Activated T-helper 9 cell treated with anti-CD3 and anti-CD28 coated beads, Interleukin-2, amount 50 U/mL, for 16 hours (primary cell): ENCODE measurements at regions not wholly inside any gene's neighbourhood (a gene's known extent, or its start where the extent isn't known, plus 50 kb on each side); places are given as distances from the start of the nearest gene placed in this dataset.
"Not testable (repeated sequence)": the region's sequence is repeated elsewhere in the genome, so short reads cannot be mapped to it uniquely, and the experiment has no call there.

Source experiments
- DNase-seq: peaks from one replicate; pipeline ENCODE4 v3.0.0-alpha.2; 2020; ENCODE audit warnings: low read depth

DNA sequence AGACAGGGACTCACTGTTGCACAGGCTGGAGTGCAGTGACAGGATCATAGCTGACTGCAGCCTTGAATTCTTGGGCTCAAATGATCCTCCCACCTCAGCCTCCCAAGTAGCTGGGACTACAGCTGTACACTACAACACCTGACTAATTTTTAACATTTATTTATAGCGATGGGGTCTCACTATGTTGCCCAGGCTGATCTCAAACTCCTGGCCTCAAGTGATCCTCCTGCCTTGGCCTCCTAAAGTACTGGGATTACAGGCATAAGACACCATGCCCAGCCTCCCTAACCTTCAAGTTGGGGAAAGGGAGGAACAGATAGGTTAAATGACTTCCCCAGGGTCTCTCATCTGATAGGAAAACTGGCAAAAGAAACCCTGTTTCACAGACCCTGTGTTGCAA lies 919.5 kb downstream of the TYW1 start:
- DNase-seq: not testable (repeated sequence)

DNA sequence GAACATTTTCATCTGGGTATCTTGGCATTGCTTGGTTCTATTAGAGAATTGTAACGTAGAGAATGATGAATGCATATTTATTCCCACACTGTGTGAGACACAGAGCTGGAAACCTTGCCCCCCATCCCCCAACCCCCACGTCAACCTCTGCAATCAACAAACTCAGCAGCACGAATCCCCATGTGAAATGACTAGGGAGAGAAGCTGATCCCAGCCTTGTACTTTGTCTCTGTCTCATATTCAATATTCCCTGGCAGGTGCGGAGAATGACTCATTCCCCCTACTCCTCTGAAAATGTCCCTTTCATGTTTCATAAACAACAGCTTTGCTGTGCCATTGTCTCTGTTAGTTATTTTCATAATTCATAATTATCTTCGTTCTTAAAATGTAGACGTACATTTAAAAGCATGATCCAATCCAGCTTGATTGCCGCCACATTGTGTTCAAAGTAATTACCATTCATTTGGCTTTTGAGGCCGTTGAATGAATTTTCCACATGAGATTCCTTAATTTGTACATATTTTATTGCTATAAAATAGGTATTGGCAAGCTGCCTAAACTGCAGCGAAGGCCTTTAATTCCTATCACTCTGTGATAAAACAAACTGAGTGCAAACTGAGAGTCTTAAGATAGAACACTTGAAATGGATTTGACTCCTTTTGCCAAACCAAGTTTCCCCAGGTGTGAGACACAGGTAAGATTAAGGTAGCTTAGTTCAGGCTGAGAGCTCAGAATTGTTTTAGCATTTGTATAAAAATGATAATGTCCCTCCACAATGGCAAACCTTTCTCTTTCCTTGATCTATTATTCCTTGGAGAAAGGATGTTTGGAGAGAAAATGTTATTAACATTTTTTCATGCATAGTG lies 920.2 kb downstream of the TYW1 start:
- DNase-seq: no peak

DNA sequence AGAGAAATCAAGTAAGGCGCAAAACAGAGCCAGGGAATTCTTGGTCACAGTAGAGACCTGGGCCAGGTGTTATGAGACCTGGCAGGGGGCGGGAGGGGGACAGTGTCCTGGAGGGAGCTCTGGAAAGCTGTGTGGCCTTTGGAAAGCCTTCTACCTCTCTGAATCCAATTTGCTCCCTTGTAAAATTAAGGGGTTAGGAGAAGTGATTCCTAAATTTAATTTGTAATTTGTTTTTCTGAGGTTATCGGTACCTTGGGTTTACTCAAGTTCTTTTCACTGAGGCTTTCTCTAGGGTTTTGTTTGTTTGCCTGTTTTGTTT lies 920.8 kb downstream of the TYW1 start:
- no peak for DNase-seq

DNA sequence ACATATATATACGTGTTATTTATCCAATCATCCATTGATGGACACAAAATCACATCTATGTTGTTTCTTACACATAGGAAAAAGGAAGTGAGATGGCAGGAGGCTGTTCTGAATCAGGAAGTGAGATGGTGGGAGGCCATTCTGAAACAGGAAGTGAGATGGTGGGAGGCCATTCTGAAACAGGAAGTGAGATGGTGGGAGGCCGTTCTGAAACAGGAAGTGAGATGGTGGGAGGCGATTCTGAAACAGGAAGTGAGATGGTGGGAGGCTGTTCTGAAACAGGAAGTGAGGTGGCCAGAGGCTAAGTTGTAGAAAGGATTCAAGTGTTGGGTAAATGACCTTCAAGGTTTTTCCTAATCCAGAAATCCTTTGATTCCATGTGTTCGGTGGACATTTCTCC lies 921.5 kb downstream of the TYW1 start:
- DNase-seq: no peak

DNA sequence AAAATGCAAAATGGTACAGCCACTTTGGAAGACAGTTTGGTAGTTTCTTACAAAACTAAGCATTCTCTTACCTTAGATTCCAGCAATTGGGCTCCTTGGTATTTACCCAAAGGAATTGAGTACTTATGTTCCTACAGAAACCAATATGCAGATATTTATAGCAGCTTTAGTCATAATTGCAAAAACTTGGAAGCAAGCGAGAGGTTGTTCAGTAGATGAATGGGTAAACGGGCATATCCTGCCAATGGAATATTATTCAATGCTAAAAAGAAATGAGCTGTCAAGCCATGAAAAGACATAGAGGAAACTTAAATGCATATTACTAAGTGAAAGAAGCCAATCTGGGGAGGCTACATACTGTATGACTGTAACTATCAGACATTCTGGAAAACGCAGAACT lies 926.7 kb downstream of the TYW1 start:
- no peak for DNase-seq

DNA sequence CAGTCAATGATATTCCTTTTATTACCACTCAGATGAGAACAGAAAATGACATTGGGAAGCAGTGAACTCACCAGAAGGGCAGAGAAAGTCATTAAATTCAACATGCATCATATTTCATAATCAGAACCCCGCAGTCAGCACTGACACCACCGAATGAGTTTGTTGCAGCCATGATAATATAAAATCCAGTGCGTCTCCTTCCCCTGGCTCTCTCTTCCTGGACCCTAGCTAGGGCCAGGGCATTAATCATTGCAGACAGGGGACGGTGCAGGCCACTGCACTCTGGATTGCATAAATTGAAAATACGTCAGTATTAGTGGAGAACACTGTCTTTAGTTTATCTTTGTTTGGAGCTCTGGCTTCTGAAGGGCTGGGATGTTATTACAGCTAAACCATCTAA lies 931.5 kb downstream of the TYW1 start:
- no peak for DNase-seq

DNA sequence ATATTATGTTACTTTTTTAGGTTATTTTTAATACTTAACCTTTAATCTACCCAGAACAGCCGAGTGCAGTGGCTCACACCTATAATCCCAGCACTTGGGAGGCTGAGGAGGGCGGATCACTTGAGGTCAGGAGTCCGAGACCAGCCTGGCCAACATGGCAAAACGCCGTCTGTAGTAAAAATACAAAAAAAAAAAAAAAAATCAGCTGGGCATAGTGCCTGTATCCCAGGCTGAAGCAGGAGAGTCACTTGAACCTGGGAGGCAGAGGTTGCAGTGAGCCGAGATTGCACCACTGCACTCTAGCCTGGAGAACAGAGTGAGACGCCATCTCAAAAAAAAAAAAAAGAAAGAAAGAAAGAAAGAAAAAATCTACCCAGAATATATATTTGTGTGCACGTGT lies 939.8 kb downstream of the TYW1 start:
- not testable (repeated sequence) for DNase-seq

DNA sequence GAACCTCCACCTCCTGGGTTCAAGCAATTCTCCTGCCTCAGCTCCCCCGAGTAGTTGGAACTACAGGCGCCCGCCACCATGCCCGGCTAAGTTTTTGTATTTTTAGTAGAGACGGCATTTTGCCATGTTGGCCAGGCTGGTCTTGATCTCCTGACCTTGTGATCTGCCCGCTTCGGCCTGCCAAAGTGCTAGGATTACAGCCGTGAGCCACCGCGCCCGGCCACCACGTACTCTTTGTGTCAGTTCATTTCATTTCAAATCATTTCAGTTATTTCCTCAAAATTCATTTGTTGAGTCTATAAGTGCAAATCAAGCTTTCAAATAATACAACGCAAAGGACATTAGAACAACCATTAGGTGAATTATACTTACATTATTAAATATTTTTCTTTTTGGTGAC lies 943.8 kb downstream of the TYW1 start:
- no peak for DNase-seq

DNA sequence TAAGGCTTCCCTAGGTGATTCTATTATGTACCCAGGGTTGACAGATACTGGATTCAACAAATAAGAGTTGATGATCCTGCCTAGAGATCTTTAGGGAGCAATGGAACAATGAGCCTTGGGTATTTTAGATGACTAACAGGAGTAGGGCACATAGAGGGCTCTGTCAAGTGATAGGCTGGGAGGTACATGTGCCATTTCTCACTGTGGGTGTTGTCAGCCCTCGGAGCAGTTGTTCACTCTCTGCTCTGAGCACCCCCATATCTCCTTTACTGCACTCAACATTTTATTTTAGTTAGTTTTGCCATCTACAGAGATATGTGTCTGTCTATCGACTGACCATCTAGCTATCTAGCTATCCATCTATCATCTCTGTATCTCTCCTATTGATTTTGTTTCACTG lies 950.6 kb downstream of the TYW1 start:
- no peak for DNase-seq

DNA sequence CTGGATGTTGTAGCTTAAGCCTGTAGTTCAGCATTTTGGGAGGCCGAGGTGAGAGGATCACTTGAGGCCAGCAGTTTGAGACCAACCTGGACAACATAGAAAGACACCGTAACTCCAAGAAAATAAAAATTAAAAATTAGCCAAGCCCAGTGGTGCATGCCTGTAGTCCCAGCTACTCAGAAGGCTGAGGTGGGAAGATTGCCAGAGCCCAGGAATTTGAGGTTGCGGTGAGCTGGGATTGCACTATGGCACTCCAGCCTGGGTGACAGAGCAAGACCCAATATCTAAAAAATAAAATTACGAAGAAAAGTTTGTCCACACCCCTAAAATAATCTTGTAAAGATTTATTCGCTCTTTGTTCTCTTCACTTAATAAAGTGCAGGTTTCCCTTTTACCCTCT lies 951.0 kb downstream of the TYW1 start:
- DNase-seq: no peak

DNA sequence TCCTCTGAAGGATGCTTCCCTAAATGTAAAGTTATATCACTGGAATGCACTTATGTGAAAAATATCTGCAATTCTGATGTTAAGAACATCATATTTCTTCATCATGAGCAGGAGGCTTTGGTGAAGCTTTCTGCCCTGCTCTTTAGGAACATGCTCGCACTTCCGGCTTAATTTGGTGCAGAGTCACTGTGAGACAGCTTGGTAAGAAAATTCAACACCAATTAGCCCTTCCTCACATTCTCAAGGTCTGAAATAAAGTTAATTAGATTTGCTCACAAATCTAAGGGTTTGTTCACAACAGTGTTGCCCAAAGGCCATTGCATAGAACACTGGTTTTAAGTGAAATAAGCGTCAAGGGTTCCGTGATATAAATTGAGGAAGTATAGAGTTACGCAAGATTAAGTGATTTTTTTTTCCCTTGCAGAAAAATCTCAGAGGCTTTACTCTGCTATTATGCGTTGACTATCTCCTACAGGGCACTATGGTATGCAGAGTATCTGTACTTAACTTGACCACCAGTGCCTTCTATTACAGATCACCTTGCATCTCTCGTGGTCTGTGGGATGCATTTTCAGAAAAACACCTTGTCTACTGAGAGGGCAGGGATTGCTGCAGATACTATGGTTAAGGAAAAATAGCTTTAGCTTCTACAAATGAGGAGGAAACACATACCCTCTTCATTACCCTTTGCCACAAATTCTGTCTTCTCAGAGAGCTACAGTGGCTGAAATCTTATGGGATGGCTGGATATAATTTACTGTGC lies 953.9 kb downstream of the TYW1 start:
- DNase-seq: no peak

DNA sequence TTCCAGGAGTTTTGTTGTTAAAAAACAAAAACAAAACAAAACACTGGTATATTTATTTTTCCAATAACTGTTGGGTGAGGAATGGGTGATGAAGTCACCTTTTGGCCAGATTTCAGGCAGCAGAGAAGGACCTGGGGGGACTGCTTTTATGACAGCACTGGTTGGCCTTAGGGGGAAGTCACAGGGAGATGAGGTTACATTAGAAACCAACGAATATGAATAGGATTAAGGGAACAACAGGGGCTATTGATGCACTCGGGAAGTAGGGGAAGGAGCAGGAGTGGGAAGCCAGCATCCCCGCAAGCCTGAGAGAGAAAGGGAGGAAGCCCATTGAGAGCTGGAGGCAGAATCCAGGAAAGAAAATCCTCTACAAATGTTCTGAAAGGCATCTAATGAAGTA lies 958.4 kb downstream of the TYW1 start:
- no peak for DNase-seq

DNA sequence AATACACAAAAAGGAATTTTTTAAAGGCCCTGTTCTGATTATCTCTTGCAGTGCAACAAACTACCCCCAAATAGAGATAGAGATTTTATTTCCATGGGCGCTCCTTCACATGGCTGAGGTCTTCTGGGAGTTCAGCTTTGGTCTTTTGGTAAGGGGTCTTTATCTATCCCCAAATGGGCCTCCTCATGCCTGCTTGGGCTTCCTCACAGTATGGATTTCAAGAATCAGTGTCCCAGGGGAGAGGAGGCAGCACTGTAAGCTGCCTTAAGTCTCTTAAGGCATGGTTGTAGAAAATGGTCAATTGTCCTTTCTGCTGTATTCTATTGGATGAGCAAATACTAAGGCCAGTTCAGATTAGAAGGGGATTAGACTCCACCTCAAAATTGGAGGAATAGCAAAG lies 966.2 kb downstream of the TYW1 start:
- DNase-seq: no peak

DNA sequence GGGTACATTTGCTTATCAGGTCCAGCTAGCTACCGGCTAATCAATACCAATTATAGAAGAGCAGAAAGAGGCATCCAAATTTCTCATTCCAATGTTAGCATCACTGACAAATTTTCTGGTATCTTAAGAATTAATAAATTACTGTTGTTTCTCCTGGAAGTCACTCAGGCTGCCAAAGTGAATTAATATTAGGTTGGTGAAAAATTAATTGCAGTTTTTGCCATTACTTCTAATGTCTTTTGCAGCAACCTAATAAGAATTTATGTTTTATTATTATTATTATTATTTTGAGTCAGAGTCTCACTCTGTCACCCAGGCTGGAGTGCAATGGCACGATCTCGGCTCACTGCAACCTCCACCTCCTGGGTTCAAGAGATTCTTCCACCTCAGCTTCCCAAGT lies 979.9 kb downstream of the TYW1 start:
- DNase-seq: no peak

DNA sequence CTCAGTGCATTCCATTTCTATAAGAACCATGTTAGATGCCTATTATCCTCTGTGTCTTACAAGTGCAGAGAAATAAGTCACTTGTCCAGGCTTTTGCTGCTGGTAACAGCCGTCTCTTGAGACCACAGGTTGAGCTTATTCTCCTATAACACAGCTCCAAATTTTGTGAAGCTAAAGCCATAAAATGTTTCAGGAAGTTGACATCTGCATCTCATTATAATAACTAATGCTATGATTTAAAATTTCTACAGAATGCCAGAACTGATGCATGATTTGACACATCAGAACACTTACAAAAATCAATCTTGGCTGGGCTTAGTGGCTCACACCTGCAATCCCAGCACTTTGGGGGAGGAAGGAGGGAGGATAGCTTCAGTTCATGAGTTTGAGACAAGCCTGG lies 986.9 kb downstream of the TYW1 start:
- DNase-seq: no peak

DNA sequence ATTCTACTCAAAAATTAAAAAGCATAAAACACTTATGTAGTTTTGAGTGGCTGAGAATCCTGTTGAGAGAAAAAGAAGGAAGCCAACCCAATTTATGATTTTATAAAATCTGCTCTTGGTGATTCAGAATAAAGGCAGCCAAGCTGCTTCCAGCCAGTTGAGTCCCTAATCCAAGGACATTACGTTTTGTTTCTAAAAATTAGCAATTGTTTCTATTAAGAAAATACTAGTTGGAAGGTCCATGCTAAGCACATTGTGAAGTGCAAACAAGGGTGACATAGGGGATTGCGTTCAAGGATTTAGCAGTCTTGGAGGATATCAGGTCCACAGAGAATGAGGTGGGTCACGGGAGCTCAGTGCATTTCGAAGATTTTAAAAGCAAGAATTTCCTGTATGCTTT lies 987.7 kb downstream of the TYW1 start:
- no peak for DNase-seq

DNA sequence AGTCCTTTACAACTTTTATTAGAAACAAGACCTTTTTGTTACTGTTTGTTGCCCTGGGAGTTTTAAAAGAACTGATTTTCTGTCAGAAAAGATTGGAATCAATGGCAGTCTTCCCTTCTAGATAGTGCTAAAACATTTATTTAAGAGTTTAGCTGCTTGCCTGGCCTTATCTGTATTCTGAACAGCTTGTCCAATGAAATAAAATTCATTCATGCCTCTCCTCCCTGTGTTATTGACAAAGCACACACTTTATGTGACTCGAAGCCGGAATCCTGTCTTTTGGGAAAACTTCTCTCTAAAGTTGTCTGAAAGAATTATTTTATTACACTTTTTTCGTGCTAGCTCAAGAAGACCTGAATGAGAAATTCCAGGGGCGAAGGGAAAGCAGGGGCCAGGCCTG lies 992.5 kb downstream of the TYW1 start:
- DNase-seq: no peak

DNA sequence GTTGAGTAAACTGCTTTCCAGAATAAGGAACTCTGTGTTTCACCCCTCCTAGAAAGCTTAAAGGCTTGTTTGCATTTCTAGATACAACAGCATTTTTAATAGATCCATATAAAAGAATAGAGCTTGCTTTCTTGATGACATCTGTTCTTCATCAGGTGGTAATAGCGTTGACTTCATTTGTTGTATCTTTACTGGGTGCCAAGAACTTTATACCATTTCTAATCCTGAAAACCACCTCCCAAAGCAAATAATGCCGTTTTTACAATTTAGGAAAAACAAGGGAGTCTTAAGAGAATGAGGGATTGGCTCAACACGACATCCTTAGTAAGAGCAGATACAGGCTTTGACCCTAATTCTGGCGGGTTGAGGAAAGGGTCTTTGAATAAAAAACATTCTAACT lies 993.4 kb downstream of the TYW1 start:
- no peak for DNase-seq

DNA sequence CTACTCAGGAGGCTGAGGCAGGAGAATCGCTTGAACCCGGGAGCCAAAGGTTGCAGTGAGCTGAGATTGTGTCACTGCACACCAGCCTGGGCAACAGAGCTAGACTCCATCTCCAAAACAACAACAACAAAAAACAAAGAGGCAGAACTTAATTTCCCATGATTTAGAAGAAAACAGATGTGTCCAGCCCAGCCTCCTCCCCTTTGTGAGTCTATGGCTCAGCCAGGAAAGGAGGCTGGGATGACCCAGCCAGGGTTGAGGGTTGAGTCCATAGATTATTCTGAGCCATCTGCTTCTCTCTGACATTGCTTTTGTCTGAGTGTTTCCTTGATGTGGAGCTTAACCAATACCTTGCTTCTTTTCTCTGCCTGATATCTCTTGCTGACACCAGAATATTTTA lies 994.1 kb downstream of the TYW1 start:
- no peak for DNase-seq

DNA sequence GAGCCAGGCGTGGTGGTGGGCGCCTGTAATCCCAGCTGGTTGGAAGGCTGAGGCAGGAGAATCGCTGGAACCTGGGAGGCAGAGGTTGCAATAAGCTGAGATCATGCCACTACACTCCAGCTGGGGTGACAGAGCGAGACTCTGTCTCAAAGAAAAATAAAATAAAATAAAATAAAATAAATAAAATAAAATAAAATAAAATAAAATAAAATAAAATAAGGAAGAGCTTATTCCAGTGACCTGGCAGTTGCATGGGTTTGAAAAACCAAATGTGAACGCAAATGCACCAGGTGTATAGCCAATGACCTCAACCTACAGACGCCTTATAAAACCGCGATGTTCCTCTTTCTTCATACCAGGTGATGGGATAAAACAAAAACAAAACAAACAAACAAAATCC lies 995.7 kb downstream of the TYW1 start:
- no peak for DNase-seq

DNA sequence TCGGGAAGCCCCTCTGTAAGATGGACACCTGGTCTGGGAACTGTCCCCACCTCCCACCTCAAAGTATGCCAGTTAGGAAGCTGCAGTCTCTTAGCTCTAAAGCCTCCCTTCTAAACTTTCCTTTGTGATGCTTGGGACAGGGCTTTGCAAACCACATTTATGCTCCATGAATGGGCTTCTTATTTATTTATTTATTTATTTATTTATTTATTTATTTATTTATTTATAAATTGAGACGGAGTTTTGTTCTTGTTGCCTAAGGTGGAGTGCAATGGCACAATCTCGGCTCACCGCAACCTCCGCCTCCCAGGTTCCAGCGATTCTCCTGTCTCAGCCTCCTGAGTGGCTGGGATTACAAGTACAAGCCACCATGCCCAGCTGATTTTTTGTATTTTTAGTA lies 1009.4 kb downstream of the TYW1 start:
- no peak for DNase-seq

DNA sequence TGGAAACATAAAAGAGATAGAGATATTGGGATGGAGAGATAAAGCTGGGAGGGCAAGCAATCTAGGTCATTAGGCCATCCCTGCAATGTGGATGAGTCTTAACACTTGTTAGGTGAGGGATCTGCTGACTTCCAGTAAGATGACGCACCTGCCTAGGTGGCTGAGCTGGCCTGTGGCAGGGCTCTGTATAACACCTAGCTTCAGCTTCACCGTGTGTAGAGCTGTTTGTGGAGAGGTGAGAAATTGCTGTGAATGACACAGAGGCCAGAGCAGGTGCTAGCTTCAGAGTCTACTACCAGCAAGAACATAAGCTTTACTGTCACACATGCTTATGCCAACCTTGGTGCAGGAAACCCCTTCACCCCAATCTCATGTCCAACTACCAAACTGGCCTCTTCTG lies 1010.0 kb downstream of the TYW1 start:
- no peak for DNase-seq

DNA sequence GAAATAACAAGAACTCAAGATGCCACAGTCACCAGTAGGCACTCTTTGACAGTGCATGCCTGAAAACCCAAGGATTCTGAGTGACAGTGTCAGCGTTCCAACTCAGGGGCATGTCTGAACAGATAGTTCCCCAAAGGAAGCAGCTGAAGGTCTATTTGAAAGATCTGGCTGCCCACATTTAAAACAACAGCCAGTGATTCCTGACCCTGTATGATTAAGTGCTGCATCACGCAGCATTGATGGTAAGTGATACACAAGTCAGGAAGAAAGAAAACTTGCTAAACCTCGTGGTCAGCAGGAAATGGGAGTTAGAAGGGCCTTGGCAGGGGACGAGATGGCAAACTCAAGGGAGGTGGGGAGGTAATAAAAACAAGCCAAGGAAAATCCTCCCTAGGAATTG lies 1013.1 kb downstream of the TYW1 start:
- no peak for DNase-seq
